Endothelial cell of umbilical vein (primary cell): ENCODE measurements at regions not wholly inside any gene's neighbourhood (a gene's known extent, or its start where the extent isn't known, plus 50 kb on each side); places are given as distances from the start of the nearest gene placed in this dataset.

Experiments used
- BruUV-seq: library from RNA; stranded (reverse); fragments of 400-500 nt; replicated peaks from 2 replicates; lab custom pipeline; 2021; lab: Mats Ljungman, UMichigan
- CTCF ChIA-PET: fragments of 300-600, 350-600 bp; sonication (Branson Sonifier 250); formaldehyde crosslinking; loops from one replicate; lab custom pipeline; 2021; ENCODE audit warnings: antibody characterized with exemption, inconsistent platforms; lab: Charles Lee
- POLR2A ChIA-PET: fragments of 300-600, 350-600 bp; sonication (Branson Sonifier 250); formaldehyde crosslinking; loops from one replicate; lab custom pipeline; 2021; ENCODE audit warnings: antibody characterized with exemption, inconsistent platforms; lab: Charles Lee
- DNase-seq: peaks from one replicate; pipeline ENCODE4 v3.0.0-alpha.2; 2011; ENCODE audit warnings: low read depth, low spot score
- FAIRE-seq: peaks from 2 replicates; lab custom pipeline; 2011; peaks lifted over from hg19 to GRCh38; lab: Jason Lieb, UNC
- H2AFZ ChIP-seq: 2 replicates; pipeline ENCODE4 v1.6.0; 2012; ENCODE audit warnings: low read depth, low read length, control low read depth, inconsistent platforms
- H3K27ac ChIP-seq: 2 replicates; pipeline ENCODE4 v1.5.1; 2011; ENCODE audit warnings: low read depth, mild to moderate bottlenecking, control low read depth, low read length, moderate library complexity; ENCODE audit not compliant: insufficient read depth
- H3K27me3 ChIP-seq, 2 experiments: 2 replicates each; pipeline versions ENCODE4 v1.6.0 to v1.6.1; 2011; ENCODE audit warnings: low read length in 2 of 2, mixed read lengths in 1 of 2; ENCODE audit not compliant: control insufficient read depth in 2 of 2, insufficient read depth in 2 of 2
- H3K36me3 ChIP-seq, 2 experiments: 2 replicates in 1 of 2; 3 replicates in 1 of 2; pipeline ENCODE4 v1.5.1; 2011; ENCODE audit warnings: low read length in 2 of 2, mild to moderate bottlenecking in 1 of 2, moderate library complexity in 1 of 2; ENCODE audit not compliant: control insufficient read depth in 2 of 2, insufficient read depth in 2 of 2; ENCODE audit errors: extremely low read depth in 1 of 2
- H3K4me1 ChIP-seq: 3 replicates; pipeline ENCODE4 v1.5.1; 2011; ENCODE audit warnings: mild to moderate bottlenecking, low read length; ENCODE audit not compliant: control insufficient read depth, insufficient read depth; ENCODE audit errors: extremely low read depth
- H3K4me2 ChIP-seq: 2 replicates; pipeline ENCODE4 v1.6.1; 2011; ENCODE audit warnings: low read length, control low read depth, mixed read lengths; ENCODE audit not compliant: insufficient read depth
- H3K4me3 ChIP-seq, 3 experiments: fragments of 200-600 bp in 1 of 3; sonication (generic), shearing (Covaris generic) in 1 of 3; replicated peaks in 1 of 3; 2 replicates each; pipeline ENCODE4 v1.5.1; 2011 to 2016; ENCODE audit warnings: control low read depth in 3 of 3, low read length in 3 of 3, mild to moderate bottlenecking in 2 of 3, inconsistent platforms in 1 of 3, low read depth in 1 of 3, moderate library complexity in 1 of 3; ENCODE audit not compliant: insufficient read depth in 1 of 3
- H3K79me2 ChIP-seq: 2 replicates; pipeline ENCODE4 v1.6.0; 2012; ENCODE audit warnings: low read length, inconsistent platforms; ENCODE audit not compliant: control insufficient read depth, insufficient read depth
- H3K9ac ChIP-seq: replicated peaks from 2 replicates; pipeline ENCODE3; 2011; ENCODE audit warnings: low read length, control low read depth; ENCODE audit not compliant: insufficient read depth; ENCODE audit errors: extremely low read depth
- H3K9me1 ChIP-seq: replicated peaks from 3 replicates; pipeline ENCODE4 v1.6.0; 2011; ENCODE audit warnings: mild to moderate bottlenecking, low read length; ENCODE audit not compliant: control insufficient read depth, insufficient read depth; ENCODE audit errors: extremely low read depth
- H3K9me3 ChIP-seq: replicated peaks from 2 replicates; pipeline ENCODE4 v1.5.1; 2012; ENCODE audit warnings: low read length, inconsistent platforms; ENCODE audit not compliant: control insufficient read depth, insufficient read depth
- H4K20me1 ChIP-seq: replicated peaks from 2 replicates; pipeline ENCODE3; 2011; ENCODE audit warnings: mild to moderate bottlenecking, low read length; ENCODE audit not compliant: control insufficient read depth, insufficient read depth; ENCODE audit errors: extremely low read depth
- EZH2 ChIP-seq: IDR thresholded peaks from 2 replicates; pipeline ENCODE4 v1.6.1; 2012; ENCODE audit warnings: borderline replicate concordance, low read depth, mild to moderate bottlenecking, moderate library complexity, low read length, inconsistent platforms; ENCODE audit not compliant: severe bottlenecking
- FOS ChIP-seq: IDR thresholded peaks from 2 replicates; pipeline ENCODE4 v1.6.1; 2011; ENCODE audit warnings: mild to moderate bottlenecking, low read length, moderate library complexity, borderline replicate concordance; ENCODE audit not compliant: insufficient read depth
- GATA2 ChIP-seq: IDR thresholded peaks from 2 replicates; pipeline ENCODE4 v1.7.0; 2011; ENCODE audit warnings: low read depth, mild to moderate bottlenecking, moderate library complexity, mixed read lengths, low read length; ENCODE audit not compliant: insufficient read length, insufficient read depth
- JUN ChIP-seq: IDR thresholded peaks from 2 replicates; pipeline ENCODE4 v1.6.1; 2011; ENCODE audit warnings: borderline replicate concordance, low read depth; ENCODE audit not compliant: insufficient read length, insufficient read depth
- MYC ChIP-seq: IDR thresholded peaks from one replicate; pipeline ENCODE4 v1.6.1; 2011; ENCODE audit warnings: mild to moderate bottlenecking, low read depth, low read length
- POLR2A ChIP-seq: IDR thresholded peaks from 2 replicates; pipeline ENCODE4 v1.6.1; 2012; ENCODE audit warnings: low read depth, mild to moderate bottlenecking, control low read depth, low read length
- POLR2AphosphoS5 ChIP-seq: IDR thresholded peaks from 2 replicates; pipeline ENCODE4 v1.6.1; 2012; ENCODE audit warnings: low read depth, mild to moderate bottlenecking, control low read depth, low read length, moderate library complexity; ENCODE audit not compliant: insufficient read depth
- dilution Hi-C: fragments of 300-500 bp; cut with MboI; formaldehyde crosslinking; loops from one replicate; pipeline ENCODE4 v1.15.0; 2019; ENCODE audit warnings: low sequenced_read_pairs; ENCODE audit not compliant: extremely low pct_ligation_motif_present
- intact Hi-C: fragments of 100-400 bp; cut with micrococcal nuclease; formaldehyde crosslinking; loops from one replicate; pipeline ENCODE4 v1.10.0; 2022
- TF ChIP-seq, protein P1 (sequence below): IDR thresholded peaks from 2 replicates; pipeline ENCODE4 v1.6.1; 2011; ENCODE audit not compliant: insufficient read depth, insufficient read length
- TF ChIP-seq, protein P2 (sequence below), 2 donors: IDR thresholded peaks; 1 replicate in 1 of 2; 2 replicates in 1 of 2; pipeline ENCODE4 v1.5.1; 2011; ENCODE audit warnings: low read length in 2 of 2, mild to moderate bottlenecking in 2 of 2, moderate library complexity in 2 of 2, control low read depth in 1 of 2, inconsistent platforms in 1 of 2, low read depth in 1 of 2; ENCODE audit not compliant: insufficient read depth in 1 of 2; ENCODE audit errors: extremely low read depth in 1 of 2

DNA sequence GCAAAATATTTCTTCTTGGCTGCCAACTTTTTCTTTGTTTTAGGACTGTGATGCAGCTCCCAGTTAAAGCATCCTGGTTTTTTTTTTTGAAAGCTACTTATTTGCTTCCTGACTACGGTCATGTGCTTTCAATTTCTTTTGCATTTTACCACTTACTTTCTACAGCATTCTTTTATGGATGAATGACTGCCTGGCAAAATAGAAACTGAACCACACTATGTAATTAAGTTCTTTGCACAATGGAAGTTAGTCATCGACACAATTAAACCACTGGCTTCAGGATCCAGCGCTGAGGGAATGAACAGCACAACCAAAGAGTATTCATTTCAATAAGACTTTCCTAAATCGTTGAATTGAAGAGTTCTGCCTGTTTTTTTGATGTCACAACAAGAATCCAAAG, 82.2 kb upstream of the EPHA3 start:
- H3K27ac ChIP-seq, result no peak overlapping the region
- DNase-seq, result no peak
- no peaks in the 10 kb centered on the region for H3K4me1 ChIP-seq
- ChIA-PET CTCF (no interaction called here), POLR2A (no interaction called here)
- TF ChIP-seq, protein P1, sequence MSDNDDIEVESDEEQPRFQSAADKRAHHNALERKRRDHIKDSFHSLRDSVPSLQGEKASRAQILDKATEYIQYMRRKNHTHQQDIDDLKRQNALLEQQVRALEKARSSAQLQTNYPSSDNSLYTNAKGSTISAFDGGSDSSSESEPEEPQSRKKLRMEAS, result no peak
- no peak for TF ChIP-seq FOS
- no peak for TF ChIP-seq MYC
- TF ChIP-seq GATA2, result no peak
- TF ChIP-seq JUN, result no peak
- no peak for TF ChIP-seq EZH2
- TF ChIP-seq POLR2A, result no peak
- TF ChIP-seq, protein P2, sequence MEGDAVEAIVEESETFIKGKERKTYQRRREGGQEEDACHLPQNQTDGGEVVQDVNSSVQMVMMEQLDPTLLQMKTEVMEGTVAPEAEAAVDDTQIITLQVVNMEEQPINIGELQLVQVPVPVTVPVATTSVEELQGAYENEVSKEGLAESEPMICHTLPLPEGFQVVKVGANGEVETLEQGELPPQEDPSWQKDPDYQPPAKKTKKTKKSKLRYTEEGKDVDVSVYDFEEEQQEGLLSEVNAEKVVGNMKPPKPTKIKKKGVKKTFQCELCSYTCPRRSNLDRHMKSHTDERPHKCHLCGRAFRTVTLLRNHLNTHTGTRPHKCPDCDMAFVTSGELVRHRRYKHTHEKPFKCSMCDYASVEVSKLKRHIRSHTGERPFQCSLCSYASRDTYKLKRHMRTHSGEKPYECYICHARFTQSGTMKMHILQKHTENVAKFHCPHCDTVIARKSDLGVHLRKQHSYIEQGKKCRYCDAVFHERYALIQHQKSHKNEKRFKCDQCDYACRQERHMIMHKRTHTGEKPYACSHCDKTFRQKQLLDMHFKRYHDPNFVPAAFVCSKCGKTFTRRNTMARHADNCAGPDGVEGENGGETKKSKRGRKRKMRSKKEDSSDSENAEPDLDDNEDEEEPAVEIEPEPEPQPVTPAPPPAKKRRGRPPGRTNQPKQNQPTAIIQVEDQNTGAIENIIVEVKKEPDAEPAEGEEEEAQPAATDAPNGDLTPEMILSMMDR (IDR thresholded peaks at IDR 0.05; ENCODE audit: extremely low read depth in 1 of 2, insufficient read depth in 1 of 2, low read depth in 1 of 2, low read length in 2 of 2), result no peak
- no peak for TF ChIP-seq POLR2AphosphoS5
- H3K36me3 ChIP-seq, result no peaks in the 10 kb centered on the region
- no peaks in the 10 kb centered on the region for H3K27me3 ChIP-seq
- no peak overlapping the region for H3K9ac ChIP-seq
- dilution Hi-C loops (no loop called here), intact Hi-C loops (no loop called here)
- no peak overlapping the region for H3K4me2 ChIP-seq
- no peak for FAIRE-seq
- BruUV-seq, result no TSS peak
- no peaks in the 10 kb centered on the region for H4K20me1 ChIP-seq
- no peaks in the 10 kb centered on the region for H3K9me1 ChIP-seq
- peaks cover 3% of the 10 kb centered on the region for H3K9me3 ChIP-seq
- H3K4me3 ChIP-seq, result no peak overlapping the region
- no peaks in the 10 kb centered on the region for H3K79me2 ChIP-seq
- H2AFZ ChIP-seq, result no peak overlapping the region
